KMS-11 (cell line): ENCODE measurements at regions not wholly inside any gene's neighbourhood (a gene's known extent, or its start where the extent isn't known, plus 50 kb on each side); places are given as distances from the start of the nearest gene placed in this dataset.

Experiments used
- H2AFZ ChIP-seq: fragments of 200-600 bp; sonication (generic); 2 replicates; pipeline ENCODE4 v1.6.1; 2016; ENCODE audit warnings: antibody characterized with exemption, mixed run types, low read depth
- H3K27ac ChIP-seq: fragments of 200-600 bp; sonication (generic); 2 replicates; pipeline ENCODE4 v1.6.1; 2016; ENCODE audit warnings: mild to moderate bottlenecking, mixed run types
- H3K27me3 ChIP-seq: fragments of 200-600 bp; sonication (generic); 2 replicates; pipeline ENCODE4 v1.6.1; 2017; ENCODE audit warnings: mild to moderate bottlenecking, low read depth, mixed run types, moderate library complexity; ENCODE audit not compliant: insufficient read depth
- H3K36me3 ChIP-seq: fragments of 200-600 bp; sonication (generic); 2 replicates; pipeline ENCODE4 v1.6.1; 2017; ENCODE audit warnings: mild to moderate bottlenecking, mixed run types; ENCODE audit not compliant: insufficient read depth
- H3K4me1 ChIP-seq: fragments of 200-600 bp; sonication (generic); 2 replicates; pipeline ENCODE4 v1.6.1; 2016; ENCODE audit warnings: mild to moderate bottlenecking, low read depth, mixed run types; ENCODE audit not compliant: poor library complexity, severe bottlenecking
- H3K4me2 ChIP-seq: fragments of 200-600 bp; sonication (generic); 2 replicates; pipeline ENCODE4 v1.7.0; 2016; ENCODE audit warnings: mild to moderate bottlenecking, mixed run types
- H3K4me3 ChIP-seq: fragments of 200-600 bp; sonication (generic); IDR thresholded peaks from 2 replicates; pipeline ENCODE4 v1.6.1; 2017; ENCODE audit warnings: low read depth, low read length, mixed read lengths; ENCODE audit not compliant: insufficient read depth
- H3K79me2 ChIP-seq: fragments of 200-600 bp; sonication (generic); 2 replicates; pipeline ENCODE4 v1.6.1; 2016; ENCODE audit warnings: low read depth, mixed run types; ENCODE audit not compliant: insufficient read depth
- H3K9ac ChIP-seq: fragments of 200-600 bp; sonication (generic); 2 replicates; pipeline ENCODE4 v1.6.1; 2016; ENCODE audit warnings: mild to moderate bottlenecking, mixed run types
- H4K20me1 ChIP-seq: fragments of 200-600 bp; sonication (generic); 2 replicates; pipeline ENCODE4 v1.6.1; 2016; ENCODE audit warnings: mild to moderate bottlenecking, mixed run types; ENCODE audit not compliant: insufficient read depth
- TF ChIP-seq, protein P1 (sequence below): fragments of 200-600 bp; sonication (generic); conservative IDR thresholded peaks from 2 replicates; pipeline ENCODE4 v1.6.1; 2017; ENCODE audit warnings: low read depth, mild to moderate bottlenecking, antibody characterized with exemption, low read length, moderate library complexity, mixed read lengths

DNA sequence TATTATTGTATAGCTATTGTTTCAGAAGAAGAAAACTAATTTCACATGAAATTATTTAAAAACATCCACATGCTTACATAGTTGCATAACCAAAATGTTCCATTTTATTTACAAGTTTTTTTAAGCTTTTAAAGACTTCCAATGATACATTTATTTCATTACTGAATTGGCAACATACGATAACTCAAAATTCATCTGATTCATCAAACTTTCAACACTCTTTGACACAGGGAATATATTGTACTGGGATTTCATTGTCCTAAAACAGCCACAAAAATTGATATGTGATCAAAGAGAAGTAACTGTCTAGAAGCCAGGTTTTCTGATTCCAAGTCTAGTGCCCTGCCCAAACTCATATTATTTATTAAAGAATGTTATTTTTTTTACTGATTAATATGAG, 131.4 kb upstream of the USP24 start:
- Histone ChIP-seq H3K9ac (no peak overlapping the region), H3K4me2 (no peak overlapping the region), H3K27me3 (no peaks in the 10 kb centered on the region), H3K4me3 (no peak overlapping the region), H2AFZ (no peak overlapping the region), H3K4me1 (no peaks in the 10 kb centered on the region), H3K36me3 (no peaks in the 10 kb centered on the region), H3K27ac (no peak overlapping the region), H3K79me2 (no peaks in the 10 kb centered on the region), H4K20me1 (no peaks in the 10 kb centered on the region)
- TF ChIP-seq, protein P1, sequence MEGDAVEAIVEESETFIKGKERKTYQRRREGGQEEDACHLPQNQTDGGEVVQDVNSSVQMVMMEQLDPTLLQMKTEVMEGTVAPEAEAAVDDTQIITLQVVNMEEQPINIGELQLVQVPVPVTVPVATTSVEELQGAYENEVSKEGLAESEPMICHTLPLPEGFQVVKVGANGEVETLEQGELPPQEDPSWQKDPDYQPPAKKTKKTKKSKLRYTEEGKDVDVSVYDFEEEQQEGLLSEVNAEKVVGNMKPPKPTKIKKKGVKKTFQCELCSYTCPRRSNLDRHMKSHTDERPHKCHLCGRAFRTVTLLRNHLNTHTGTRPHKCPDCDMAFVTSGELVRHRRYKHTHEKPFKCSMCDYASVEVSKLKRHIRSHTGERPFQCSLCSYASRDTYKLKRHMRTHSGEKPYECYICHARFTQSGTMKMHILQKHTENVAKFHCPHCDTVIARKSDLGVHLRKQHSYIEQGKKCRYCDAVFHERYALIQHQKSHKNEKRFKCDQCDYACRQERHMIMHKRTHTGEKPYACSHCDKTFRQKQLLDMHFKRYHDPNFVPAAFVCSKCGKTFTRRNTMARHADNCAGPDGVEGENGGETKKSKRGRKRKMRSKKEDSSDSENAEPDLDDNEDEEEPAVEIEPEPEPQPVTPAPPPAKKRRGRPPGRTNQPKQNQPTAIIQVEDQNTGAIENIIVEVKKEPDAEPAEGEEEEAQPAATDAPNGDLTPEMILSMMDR = no peak

DNA sequence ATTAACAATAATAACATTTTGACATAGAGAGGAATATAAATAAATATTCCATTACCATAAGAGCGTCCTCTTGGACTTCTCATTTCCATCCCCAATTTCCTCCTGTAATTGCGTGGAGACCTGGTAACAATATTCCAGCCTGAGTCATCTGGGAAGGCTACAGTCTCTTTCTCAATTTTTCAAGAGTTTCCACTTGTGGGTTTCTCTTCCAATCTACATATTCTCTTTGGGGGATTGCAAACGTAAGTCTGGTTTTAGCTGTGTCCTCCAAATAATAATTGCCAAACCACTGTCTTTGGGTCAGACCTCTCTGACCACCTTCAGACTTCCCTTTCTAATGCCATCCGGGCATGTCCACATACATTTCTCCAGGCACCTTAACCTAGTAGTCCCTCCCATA, 124.5 kb upstream of the USP24 start:
- Histone ChIP-seq H3K9ac (no peak overlapping the region), H3K79me2 (no peaks in the 10 kb centered on the region), H3K4me1 (no peaks in the 10 kb centered on the region), H3K27me3 (no peaks in the 10 kb centered on the region), H3K36me3 (no peaks in the 10 kb centered on the region), H3K27ac (no peak overlapping the region), H3K4me3 (no peak overlapping the region), H4K20me1 (no peaks in the 10 kb centered on the region), H3K4me2 (no peak overlapping the region), H2AFZ (no peak overlapping the region)
- TF ChIP-seq, protein P1 = no peak

DNA sequence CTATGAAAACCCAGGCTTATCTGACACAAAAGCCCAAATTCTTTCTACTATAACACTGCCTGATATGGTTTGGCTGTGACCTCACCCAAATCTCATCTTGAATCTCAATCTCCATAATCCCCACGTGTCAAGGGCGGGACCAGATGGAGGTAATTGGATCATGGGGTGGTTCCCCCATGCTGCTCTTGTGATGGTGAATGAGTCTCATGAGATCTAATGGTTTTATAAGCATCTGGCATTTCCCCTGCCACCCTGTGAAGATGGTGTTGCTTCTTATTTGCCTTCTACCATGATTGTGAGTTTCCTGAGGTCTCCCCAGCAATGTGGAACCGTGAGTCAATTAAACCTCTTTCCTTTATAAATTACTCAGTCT, 123.3 kb upstream of the USP24 start:
- TF ChIP-seq, protein P1 = no peak
- Histone ChIP-seq H2AFZ (no peak overlapping the region), H3K4me1 (no peaks in the 10 kb centered on the region), H4K20me1 (no peaks in the 10 kb centered on the region), H3K79me2 (no peaks in the 10 kb centered on the region), H3K27ac (no peak overlapping the region), H3K36me3 (no peaks in the 10 kb centered on the region), H3K27me3 (no peaks in the 10 kb centered on the region), H3K4me2 (no peak overlapping the region), H3K4me3 (no peak overlapping the region), H3K9ac (no peak overlapping the region)

DNA sequence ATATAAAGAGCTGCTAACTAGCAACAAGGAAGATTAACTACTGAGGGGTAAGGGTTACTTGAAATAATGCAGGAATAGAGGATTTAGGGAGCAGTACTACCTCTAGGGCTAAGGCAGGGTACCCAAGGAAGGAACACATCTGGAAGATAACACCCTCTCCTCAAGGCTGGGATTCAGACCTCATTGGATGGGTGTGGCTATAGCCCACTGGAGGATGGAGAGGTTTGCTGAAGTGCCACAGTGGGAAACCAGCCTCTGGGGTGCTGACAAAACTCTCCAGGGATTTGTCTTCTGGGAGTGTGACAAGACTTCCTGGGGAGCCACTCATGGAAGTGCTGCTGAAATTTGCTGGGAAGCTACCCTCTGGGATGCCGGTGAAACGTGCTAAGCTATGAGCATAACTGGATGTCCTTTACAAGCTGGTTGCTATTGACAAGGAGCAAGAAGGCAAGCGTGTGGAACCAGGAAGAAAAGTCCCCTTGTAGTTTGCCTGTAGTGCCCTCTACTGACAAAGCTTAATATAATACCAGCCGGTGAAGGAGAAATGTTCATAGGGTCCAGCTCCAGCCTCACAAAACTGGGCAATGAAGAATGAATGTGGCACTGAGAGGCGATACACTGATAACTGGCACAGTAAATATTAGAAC, 122.8 kb upstream of the USP24 start:
- no peaks in the 10 kb centered on the region for H4K20me1 ChIP-seq
- no peaks in the 10 kb centered on the region for H3K79me2 ChIP-seq
- no peaks in the 10 kb centered on the region for H3K27me3 ChIP-seq
- no peak overlapping the region for H3K4me3 ChIP-seq
- H3K36me3 ChIP-seq = no peaks in the 10 kb centered on the region
- no peak overlapping the region for H3K9ac ChIP-seq
- TF ChIP-seq, protein P1 = 0 out of 2 replicates have a peak, but pooled peaks have one; percentile 26
- no peak overlapping the region for H3K4me2 ChIP-seq
- no peaks in the 10 kb centered on the region for H3K4me1 ChIP-seq
- H2AFZ ChIP-seq = no peak overlapping the region
- H3K27ac ChIP-seq = no peak overlapping the region
